ENCODE measurements at regions not wholly inside any gene's neighbourhood (a gene's known extent, or its start where the extent isn't known, plus 50 kb on each side); places are given as distances from the start of the nearest gene placed in this dataset.

DNA sequence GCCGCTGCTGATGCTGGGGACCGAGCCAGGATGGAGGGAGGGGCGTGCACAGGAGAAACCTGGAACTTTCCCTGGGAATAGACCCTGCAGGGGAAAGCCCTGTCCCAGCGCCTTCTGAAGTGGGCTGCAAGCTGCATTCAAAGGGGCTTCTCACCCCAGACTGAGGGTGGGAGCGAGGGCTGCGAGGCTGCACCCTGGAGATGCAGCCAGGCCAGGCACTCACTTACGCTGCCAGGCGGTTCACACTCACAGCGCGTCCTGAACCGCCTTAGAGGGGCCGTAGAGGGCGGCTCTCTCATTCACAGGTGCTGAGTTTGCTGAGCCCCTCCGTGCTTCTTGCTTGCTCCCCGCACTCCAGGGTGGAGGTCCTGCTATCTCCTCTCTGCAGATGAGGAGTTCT lies 208.5 kb upstream of the C14orf180 start:
- TF ChIP-seq CTCF (IDR thresholded peaks at IDR 0.05) (no peak), EZH2 (IDR thresholded peaks at IDR 0.05; ENCODE audit: borderline replicate concordance, insufficient read depth, low read depth, low read length, poor library complexity, severe bottlenecking) (no peak)
